HEK293 (cell line): ENCODE measurements at regions not wholly inside any gene's neighbourhood (a gene's known extent, or its start where the extent isn't known, plus 50 kb on each side); places are given as distances from the start of the nearest gene placed in this dataset.

Experiments used
- CTCF ChIA-PET: fragments of 350-600 bp; formaldehyde crosslinking; extraction: SDS; loops from one replicate; lab custom pipeline; 2021; ENCODE audit warnings: antibody characterized with exemption; lab: Yijun Ruan, JAX
- POLR2A ChIA-PET: fragments of 300-600 bp; formaldehyde crosslinking; extraction: SDS; loops from one replicate; lab custom pipeline; 2020; ENCODE audit warnings: antibody characterized with exemption, inconsistent platforms; lab: Yijun Ruan, JAX
- H3K27ac ChIP-seq: fragments of 200-500 bp; sonication (Bioruptor generic); 2 replicates; pipeline ENCODE4 v1.5.1; 2014; ENCODE audit warnings: low read depth, low read length, control low read depth, inconsistent platforms; ENCODE audit errors: extremely low read depth
- H3K36me3 ChIP-seq, 2 experiments: fragments of 200-500 bp in 1 of 2; sonication (Bioruptor generic) in 1 of 2; 1 replicate in 1 of 2; 2 replicates in 1 of 2; pipeline ENCODE4 v1.5.1; 2014 to 2017; ENCODE audit warnings: inconsistent platforms in 2 of 2, low read length in 2 of 2; ENCODE audit not compliant: control insufficient read depth in 2 of 2, insufficient read depth in 1 of 2
- H3K4me1 ChIP-seq: fragments of 200-500 bp; sonication (Bioruptor generic); 2 replicates; pipeline ENCODE4 v1.5.1; 2014; ENCODE audit warnings: mild to moderate bottlenecking, low read length, inconsistent platforms; ENCODE audit not compliant: control insufficient read depth, insufficient read depth
- H3K4me3 ChIP-seq: 2 replicates; pipeline ENCODE4 v1.5.1; 2011; ENCODE audit warnings: low read depth, mild to moderate bottlenecking, control low read depth, low read length, moderate library complexity
- H3K9me3 ChIP-seq: fragments of 200-500 bp; sonication (Bioruptor generic); 2 replicates; pipeline ENCODE4 v1.5.1; 2014; ENCODE audit warnings: low read depth, low read length, inconsistent platforms; ENCODE audit not compliant: control insufficient read depth, insufficient read depth
- AEBP2 ChIP-seq: fragments of 450-650 bp; formaldehyde crosslinking; IDR thresholded peaks from 2 replicates; pipeline ENCODE4 v1.5.1; 2016; ENCODE audit warnings: missing biosample characterization, missing genetic modification characterization, borderline replicate concordance
- HOXC10 ChIP-seq: sonication (generic); formaldehyde crosslinking; IDR thresholded peaks from 2 replicates; pipeline ENCODE4 v1.8.1; 2023; ENCODE audit warnings: mild to moderate bottlenecking, missing genetic modification reagents
- KLF8 ChIP-seq: fragments of 450-650 bp; formaldehyde crosslinking; IDR thresholded peaks from 2 replicates; pipeline ENCODE4 v1.5.1; 2016; ENCODE audit warnings: missing biosample characterization, missing genetic modification characterization
- TSHZ1 ChIP-seq: fragments of 450-650 bp; formaldehyde crosslinking; IDR thresholded peaks from 2 replicates; pipeline ENCODE4 v1.5.1; 2016; ENCODE audit warnings: missing biosample characterization, missing genetic modification characterization, borderline replicate concordance
- ZNF157 ChIP-seq: fragments of 450-650 bp; formaldehyde crosslinking; IDR thresholded peaks from 2 replicates; pipeline ENCODE4 v1.5.1; 2016; ENCODE audit warnings: missing biosample characterization, missing genetic modification characterization
- ZNF211 ChIP-seq: fragments of 450-650 bp; formaldehyde crosslinking; IDR thresholded peaks from 2 replicates; pipeline ENCODE4 v1.5.1; 2016; ENCODE audit warnings: low read depth, missing biosample characterization, missing genetic modification characterization
- ZNF280C ChIP-seq: fragments of 450-650 bp; formaldehyde crosslinking; IDR thresholded peaks from 2 replicates; pipeline ENCODE4 v1.5.1; 2016; ENCODE audit warnings: missing biosample characterization, missing genetic modification characterization
- ZNF292 ChIP-seq: fragments of 450-650 bp; formaldehyde crosslinking; IDR thresholded peaks from 2 replicates; pipeline ENCODE4 v1.5.1; 2016; ENCODE audit warnings: low read depth, missing biosample characterization, missing genetic modification characterization, borderline replicate concordance
- ZNF37A ChIP-seq: fragments of 450-650 bp; IDR thresholded peaks from 2 replicates; pipeline ENCODE4 v1.5.1; 2018; ENCODE audit warnings: missing biosample characterization, missing genetic modification characterization
- ZNF560 ChIP-seq: fragments of 450-650 bp; formaldehyde crosslinking; IDR thresholded peaks from 2 replicates; pipeline ENCODE4 v1.5.1; 2017; ENCODE audit warnings: missing biosample characterization, missing genetic modification characterization, borderline replicate concordance
- ZNF626 ChIP-seq: fragments of 450-650 bp; sonication (Bioruptor Pico); formaldehyde crosslinking; IDR thresholded peaks from 2 replicates; pipeline ENCODE4 v1.5.1; 2018; ENCODE audit warnings: missing biosample characterization, missing genetic modification characterization, inconsistent platforms
- ZNF777 ChIP-seq: fragments of 450-650 bp; formaldehyde crosslinking; IDR thresholded peaks from 2 replicates; pipeline ENCODE4 v1.5.1; 2017; ENCODE audit warnings: missing biosample characterization, missing genetic modification characterization, borderline replicate concordance
- ZNF843 ChIP-seq: fragments of 450-650 bp; formaldehyde crosslinking; IDR thresholded peaks from 2 replicates; pipeline ENCODE4 v1.5.1; 2016; ENCODE audit warnings: missing biosample characterization, missing genetic modification characterization
- ZSCAN18 ChIP-seq: fragments of 450-650 bp; formaldehyde crosslinking; IDR thresholded peaks from 2 replicates; pipeline ENCODE4 v1.5.1; 2016; ENCODE audit warnings: missing biosample characterization, missing genetic modification characterization

- POLR2A ChIA-PET: no interaction called here
- no peak overlapping the region for H3K4me3 ChIP-seq
- H3K9me3 ChIP-seq: no peaks in the 10 kb centered on the region
- CTCF ChIA-PET: interaction anchor here (1.0 kb wide), 1 partner anchor 108 kb away, joined by 4 read pairs; no protein-coding TSS in a partner anchor
- no peaks in the 10 kb centered on the region for H3K4me1 ChIP-seq
- no peak overlapping the region for H3K27ac ChIP-seq
- H3K36me3 ChIP-seq: no peaks in the 10 kb centered on the region
- TF ChIP-seq ZNF211 (tag by site-specific recombination): no peak
- TF ChIP-seq TSHZ1 (tag by site-specific recombination): no peak
- TF ChIP-seq KLF8 (tag by site-specific recombination): no peak
- no peak for TF ChIP-seq ZSCAN18
- no peak for TF ChIP-seq ZNF37A (tag by site-specific recombination)
- TF ChIP-seq AEBP2 (tag by site-specific recombination): no peak
- TF ChIP-seq ZNF157 (tag by site-specific recombination): no peak
- TF ChIP-seq, all 188 proteins: peak for 0
These were observed 133.5 kb upstream of the PITRM1 start for GRCh38 chr10:3306050-3306449.

GRCh38 chr10:3295582-3296151 is 123.1 kb upstream of the PITRM1 start:
- Histone ChIP-seq H3K27ac (no peak overlapping the region), H3K4me1 (peaks cover 4% of the 10 kb centered on the region; the same call in 1 of the 2 replicates), H3K9me3 (no peaks in the 10 kb centered on the region), H3K4me3 (no peak overlapping the region), H3K36me3 (no peaks in the 10 kb centered on the region)
- CTCF ChIA-PET: no interaction called here
- TF ChIP-seq HOXC10: no peak
- TF ChIP-seq ZNF626 (tag by site-specific recombination): no peak
- no peak for TF ChIP-seq ZNF292 (tag by site-specific recombination)
- TF ChIP-seq ZNF843: no peak
- no peak for TF ChIP-seq ZNF777 (tag by site-specific recombination)
- TF ChIP-seq ZNF560 (tag by site-specific recombination): no peak
- TF ChIP-seq ZNF280C: no peak
- POLR2A ChIA-PET: no interaction called here
